ENCODE measurements at regions not wholly inside any gene's neighbourhood (a gene's known extent, or its start where the extent isn't known, plus 50 kb on each side); places are given as distances from the start of the nearest gene placed in this dataset.

DNA sequence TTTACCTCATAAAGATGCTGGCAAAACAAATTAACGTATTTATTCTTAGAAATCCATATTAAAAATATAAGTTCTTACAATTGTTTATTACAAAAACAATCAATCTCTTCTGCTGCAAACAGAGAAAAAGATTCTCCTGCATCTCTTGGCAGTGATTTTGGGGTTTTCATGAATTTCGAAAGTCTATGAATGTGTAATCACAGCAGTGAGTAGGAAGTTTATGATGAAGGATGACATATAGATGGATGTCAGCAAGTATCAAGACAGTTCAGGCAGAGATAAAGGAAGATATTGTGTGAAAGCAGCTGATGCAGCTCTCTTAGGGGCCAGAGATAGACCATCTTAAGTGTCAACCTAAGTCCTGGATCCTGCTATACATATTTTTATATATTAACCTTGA lies 196.9 kb upstream of the BANK1 start:
- DNase-seq (ENCODE audit: low spot score) = no peak

DNA sequence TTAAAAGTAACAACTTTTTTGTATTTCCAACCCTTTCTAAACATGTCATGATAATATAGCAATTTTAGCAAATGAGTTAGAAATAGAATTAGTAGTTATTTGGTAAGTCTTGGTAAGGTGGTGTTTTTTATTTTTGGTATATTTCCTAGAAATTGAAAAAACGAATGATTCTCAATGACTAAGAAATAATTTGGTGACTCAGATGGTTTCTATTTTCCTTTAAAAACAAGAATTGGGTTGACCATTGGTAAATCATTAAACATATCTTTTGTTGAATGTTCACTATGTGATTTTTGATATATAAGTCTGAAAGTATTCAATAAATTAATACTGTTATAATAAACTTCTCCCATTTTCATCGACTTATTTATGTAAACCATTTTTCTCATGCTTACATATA lies 206.2 kb upstream of the BANK1 start:
- DNase-seq (ENCODE audit: low spot score) = peak; percentile 22

DNA sequence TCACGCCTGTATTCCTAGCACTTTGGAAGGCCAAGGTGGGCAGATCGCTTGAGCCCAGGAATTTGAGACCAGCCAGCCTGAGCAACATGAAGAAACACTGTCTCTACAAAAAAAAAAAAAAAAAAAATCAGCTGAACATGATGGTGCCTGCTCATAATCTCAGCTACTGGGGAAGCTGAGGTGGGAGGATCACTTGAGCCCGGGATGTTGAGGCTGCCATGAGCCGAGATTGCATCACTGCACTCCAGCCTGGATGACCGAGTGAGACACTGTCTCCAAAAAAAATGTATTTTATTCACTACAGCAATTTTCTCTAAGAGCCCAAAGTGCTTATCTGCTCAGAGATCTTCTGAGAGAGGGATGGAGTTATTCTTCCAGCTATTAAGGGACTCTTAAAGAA lies 215.8 kb upstream of the PPP3CA start:
- no peak for DNase-seq (ENCODE audit: low spot score)

DNA sequence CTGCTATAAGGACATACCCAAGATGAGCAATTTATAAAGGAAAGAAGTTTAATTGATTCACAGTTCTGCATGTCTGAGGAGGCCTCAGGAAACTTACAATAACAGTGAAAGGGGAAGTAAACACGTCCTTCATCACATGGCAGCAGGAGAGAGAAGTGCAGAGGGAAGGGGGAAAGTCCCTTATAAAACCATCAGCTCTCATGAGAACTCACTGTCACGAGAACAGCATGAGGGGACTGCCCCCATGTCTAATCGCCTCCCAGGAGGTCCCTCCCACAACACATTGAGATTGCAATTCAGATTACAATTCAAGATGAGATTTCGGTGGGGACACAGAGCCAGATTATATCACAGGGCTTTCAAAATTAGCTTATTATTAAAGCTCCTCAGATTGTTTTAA lies 209.5 kb upstream of the PPP3CA start:
- no peak for DNase-seq (ENCODE audit: low spot score)

DNA sequence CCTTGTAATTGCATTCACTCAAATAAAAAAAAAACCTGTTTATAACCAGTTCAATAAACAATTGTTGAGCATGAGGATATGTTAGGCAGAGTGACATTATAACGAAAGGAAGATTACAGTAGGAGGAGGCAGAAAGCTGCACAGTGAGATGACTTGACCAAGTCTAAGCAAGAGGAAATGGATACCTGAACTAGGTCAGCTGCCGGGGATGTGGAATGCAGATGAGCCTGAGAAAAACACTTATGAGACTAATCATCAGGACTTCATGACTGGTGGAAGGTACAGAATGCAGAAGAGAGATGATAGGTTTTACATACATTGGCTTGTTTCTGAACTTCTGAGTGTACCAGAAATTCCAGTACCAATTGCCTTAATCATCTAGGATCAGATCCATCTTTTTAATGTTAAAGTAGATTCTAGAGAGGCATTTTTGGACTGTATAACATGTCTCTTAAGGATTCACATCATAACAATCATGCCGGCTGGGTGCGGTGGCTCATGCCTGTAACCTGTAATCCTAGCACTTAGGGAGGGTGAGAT lies 208.1 kb upstream of the PPP3CA start:
- peak; percentile 58 for DNase-seq (ENCODE audit: low spot score)

DNA sequence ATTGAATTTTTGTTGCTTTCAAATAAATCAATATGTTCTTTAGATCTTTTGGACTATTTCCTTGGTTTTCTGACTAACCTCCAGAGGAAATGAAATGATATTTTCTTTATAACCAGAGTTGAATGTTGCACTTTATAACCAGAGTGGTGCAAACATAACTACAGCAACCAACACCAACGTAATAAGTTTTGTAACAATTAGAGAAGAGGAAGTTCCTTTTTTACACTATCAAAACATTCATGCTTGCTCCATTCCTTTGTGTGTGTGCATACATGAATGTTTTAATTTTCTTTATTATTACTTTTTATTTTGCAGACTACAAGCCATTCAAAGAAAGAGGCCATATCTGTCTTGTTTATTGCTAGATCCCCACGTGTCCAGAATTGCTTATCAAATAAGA lies 193.0 kb upstream of the PPP3CA start:
- no peak for DNase-seq (ENCODE audit: low spot score)

DNA sequence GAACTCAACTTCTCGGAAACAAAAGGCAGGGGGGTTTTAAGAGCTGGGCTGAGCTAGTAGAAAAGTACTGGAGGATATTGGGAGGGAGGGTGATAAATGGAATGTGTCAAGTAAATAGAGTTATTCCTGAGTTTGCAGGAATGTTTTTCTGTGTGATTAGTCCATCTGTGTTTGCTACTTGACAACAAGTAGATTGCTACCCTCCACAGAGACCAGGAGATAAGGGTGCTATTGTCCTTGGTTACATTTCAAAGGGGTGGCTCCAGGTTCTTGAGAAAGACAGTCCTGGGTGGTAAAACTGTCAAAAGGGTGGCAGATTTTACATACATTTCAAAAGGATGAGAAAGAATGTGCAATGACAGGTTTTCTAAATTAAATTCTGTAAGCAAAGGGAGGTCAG lies 181.2 kb upstream of the PPP3CA start:
- DNase-seq (ENCODE audit: low spot score) = no peak

DNA sequence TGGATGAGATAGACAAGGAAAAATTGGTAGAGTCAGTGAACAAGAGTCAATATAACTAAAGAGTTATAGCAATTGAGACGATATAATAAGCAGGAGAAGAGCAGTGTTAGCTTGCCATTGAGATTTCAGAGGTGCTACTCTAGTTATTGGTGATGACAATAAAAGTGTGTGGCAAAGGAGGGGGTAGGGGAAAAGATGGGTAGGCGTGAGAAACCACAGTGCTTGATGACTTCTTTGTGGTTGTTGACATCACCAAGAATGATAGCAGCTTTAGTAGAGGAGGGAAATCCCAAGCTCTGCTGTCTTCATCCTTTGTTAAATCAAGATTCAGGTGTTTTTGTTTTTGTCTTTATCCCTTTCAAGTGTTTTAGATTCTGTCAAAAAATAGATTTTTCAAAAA lies 179.9 kb upstream of the PPP3CA start:
- peak; percentile 50 for DNase-seq (ENCODE audit: low spot score)

DNA sequence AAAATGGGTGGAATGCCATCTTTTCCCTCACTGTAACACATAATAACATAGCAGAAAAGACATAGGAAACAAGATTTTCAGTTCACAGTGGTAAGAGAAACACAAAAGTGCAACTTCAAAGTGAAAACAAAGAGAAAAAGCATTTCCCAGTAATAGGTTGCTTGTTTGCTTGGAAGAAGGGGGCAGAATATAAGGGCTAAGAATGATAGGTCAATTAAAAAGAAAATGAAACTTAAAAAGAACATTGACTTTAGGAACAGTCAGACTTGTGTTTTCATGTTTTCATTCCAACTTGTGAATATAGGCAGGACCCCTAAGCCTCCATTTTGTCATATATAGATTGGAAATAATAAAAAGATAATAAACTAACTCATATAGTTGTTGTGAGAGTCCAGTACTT lies 168.2 kb upstream of the PPP3CA start:
- DNase-seq (ENCODE audit: low spot score) = no peak

DNA sequence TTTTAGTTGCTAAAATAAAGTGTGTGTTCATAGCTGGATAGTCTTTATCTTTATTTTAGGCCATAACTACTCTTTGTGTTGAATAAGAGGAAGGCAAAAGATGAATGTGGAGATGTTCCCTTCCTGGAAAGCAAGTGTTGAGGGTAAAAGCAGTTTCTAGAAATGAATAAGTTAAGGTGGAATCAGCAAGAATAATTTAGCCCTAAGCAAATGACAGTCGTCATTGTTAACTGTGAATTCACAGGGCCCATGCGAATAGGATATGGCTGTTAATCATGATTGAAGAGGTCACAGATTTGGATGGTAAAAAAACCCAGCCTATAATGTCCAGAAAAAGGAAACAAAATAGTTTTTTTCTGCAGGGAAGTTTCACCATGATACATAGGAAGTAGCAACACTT lies 167.8 kb upstream of the PPP3CA start:
- DNase-seq (ENCODE audit: low spot score) = no peak

DNA sequence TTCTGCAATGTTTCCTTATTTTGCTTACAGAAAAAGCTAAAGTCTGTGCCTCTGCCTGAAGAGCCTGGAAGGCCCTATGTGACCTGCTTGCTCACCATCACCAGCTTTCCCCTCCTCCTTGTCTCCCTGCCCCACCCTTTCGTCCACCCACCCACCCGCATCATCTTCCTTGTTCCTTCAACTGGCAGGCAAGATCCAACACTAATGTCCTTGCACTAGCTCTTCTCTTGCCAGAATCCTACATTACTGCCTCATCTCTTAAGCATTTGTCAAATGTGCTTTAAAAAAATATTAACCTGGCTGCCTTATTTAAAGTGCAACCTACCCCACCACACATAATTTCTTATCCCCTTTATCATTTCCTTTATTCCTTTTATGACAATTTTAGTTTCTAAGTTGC lies 165.1 kb upstream of the PPP3CA start:
- DNase-seq (ENCODE audit: low spot score) = peak; percentile 51

DNA sequence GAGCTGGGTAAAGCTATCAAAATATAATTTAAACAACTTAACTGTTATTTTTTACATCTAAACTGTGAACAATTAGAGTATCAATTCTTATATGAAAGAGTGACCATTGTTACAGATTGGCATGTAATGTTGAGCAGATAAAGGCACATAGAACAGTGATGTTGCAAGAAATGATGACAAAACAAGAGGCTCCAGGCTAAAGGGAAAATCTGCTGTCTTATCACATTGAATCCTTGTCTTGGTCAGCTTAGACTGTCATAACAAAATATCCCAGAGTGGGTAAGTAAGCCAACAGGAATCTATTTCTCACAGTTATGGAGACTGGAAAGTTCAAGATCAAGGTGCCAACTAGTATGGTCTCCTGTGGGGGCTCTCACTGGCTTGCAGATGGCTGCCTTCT lies 154.1 kb upstream of the PPP3CA start:
- DNase-seq (ENCODE audit: low spot score) = no peak

DNA sequence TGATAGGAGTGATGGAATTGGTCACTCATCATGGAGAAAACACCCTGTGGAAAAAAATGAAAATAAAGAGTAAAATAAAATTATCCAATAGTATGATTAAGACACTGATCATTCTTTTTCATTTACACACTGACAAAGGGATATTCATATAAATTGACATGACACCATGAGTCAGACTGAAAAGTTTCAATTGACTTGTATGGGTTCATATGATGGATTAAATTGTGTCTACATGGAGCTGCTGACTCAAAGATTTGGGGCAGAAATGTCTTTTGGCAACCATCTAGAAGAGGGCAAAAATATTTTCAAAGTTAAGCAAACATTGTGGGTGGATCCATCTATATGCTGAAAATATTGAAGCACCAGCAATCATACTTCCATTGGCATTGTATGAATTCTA lies 153.4 kb upstream of the PPP3CA start:
- DNase-seq (ENCODE audit: low spot score) = no peak

DNA sequence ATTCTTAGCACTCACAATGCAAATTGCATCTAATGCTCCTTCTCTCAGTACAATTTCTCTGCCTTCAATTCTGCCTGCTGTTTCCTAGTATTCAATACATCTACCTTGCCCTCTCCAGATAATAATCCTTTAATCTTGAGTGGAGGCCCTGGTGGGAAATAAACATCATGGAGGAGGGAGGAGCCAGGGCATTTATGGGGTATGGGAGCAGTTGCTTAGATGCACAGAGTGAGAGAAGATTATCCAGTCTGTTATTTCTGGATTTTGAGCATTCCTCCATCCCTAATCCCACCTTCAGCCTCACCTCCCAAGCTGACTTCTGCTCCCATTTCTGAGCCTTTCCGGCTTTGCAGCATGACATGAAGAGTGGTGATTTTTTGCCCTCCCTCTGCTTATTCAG lies 127.9 kb upstream of the PPP3CA start:
- no peak for DNase-seq (ENCODE audit: low spot score)

DNA sequence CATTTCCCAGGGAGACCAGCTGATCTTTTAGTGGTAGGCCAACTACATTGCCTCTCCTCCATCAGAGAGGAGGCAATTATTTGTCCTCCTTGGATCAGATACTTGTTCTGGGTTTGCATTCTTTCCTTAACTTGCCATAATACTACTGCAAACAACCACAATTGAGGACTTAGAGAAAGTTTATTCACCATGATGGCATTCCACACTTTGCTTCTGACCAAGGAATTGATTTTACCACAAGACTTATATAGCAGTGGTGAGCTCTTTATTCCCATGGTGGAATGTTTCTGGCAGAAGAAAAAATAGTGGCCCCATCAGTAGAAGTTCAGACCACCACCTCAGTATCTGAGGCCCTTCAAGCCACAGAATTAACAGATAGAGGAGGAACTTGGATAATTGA lies 123.9 kb upstream of the PPP3CA start:
- no peak for DNase-seq (ENCODE audit: low spot score)

DNA sequence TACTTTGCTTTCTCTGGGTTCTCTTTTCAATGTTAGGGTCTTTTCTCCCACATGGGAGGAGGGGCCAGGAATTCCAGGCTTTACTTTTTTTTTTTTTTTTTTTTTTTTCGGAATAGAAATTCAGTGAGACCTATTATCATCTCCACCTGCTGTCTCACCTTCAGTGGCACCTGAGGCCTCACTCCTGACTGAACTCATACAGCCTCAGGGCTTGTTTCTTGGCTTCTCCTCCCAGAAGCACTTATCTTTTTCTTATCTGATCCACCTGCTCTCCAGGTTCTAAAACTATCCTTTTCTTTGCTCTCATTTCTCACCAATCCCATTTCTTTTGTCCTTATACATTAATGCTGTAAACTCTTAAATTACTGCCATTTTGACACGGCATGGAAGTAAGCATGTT lies 117.3 kb upstream of the PPP3CA start:
- DNase-seq (ENCODE audit: low spot score) = no peak

DNA sequence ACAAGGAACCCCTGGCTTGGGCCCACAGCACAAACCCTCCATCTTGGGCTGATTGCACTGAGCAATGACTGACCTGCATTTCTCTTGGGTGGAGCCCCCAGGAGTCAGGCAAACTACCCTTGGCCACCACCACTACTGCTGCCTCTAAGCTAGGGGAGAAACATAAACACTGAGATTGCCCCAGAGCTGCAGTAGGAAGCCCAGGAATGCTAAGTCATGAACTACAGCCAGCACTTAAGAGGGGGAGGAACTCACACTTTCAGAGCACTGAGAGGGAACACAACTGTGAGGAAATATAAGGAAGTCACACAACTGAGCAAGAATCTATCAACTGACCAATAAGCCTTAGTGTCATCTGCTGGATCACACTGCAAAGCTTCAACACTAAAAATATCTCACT lies 111.6 kb upstream of the PPP3CA start:
- no peak for DNase-seq (ENCODE audit: low spot score)

DNA sequence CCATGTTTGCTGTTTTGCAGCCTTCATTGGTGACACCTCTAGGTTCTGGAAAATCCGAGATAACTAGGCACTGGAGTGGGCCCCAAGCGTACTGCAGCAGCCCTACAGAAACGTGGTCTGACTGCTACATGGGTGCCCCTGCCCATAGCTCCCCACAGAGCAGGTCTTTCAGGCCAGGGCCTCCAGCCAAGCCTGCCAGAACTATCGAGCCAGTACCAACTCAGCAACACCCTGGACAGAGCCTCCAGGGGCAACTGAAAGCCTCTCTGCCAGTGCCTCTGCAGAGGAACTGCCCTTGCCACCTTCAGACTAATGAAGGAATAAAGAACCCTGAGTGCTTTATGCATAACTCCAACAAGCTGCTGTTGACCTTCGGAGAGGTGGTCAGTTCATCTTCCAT lies 111.1 kb upstream of the PPP3CA start:
- DNase-seq (ENCODE audit: low spot score) = no peak

DNA sequence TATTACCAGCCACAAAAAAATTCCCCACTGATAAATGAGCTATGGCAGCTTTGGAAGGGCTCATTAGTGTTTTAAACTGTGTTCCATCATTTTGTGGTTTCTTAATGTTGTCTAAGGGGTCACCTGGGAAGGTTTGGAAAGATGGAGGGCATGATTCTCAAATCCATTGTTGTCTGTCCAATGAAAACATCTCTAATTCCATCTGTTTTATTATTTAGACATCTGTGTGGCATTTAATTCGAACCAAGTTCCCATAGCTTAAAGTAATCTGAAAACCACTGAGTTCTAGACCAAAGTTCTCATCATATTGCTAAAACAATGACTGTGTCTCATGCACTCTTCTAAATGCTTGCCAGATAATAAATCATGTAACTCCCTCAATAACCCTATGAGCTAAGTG lies 103.8 kb upstream of the PPP3CA start:
- no peak for DNase-seq (ENCODE audit: low spot score)

DNA sequence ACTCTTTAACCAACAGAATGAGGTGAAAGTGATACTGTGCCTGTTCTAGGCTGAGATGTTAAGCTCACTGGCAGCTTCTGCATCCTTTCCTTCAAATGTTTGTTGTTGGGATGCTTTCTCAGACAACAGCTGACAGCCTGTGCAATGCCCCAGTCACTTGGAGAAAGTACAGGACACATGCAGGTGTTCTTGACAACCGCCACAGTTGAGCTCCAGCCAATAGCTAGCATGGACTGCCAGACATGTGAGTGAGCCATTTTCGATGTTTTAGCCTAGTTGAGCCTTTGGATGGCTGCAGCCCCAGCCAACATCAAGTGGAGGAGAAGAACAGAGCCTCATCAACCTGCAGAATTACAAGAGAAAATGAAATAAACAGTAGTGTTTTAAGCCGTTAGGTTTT lies 94.1 kb upstream of the PPP3CA start:
- no peak for DNase-seq (ENCODE audit: low spot score)

DNA sequence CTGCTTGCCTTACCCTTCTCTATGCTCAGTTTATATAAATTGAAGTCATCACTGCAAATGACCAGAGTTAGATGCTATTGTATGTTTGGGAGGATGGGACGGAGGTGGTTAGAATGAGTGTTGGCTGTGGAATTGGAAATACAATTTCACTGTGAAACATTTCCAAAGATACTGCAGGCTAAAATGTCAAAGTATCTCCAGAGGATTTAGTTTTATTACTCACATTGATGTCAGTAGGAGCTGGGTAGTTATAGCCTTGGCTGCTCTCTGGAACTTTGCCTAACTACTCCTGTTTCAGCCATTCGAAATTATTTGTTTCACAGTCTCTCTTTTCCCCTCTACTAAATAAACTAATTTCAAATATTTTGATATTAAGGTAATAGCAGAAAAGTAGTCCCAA lies 92.6 kb upstream of the PPP3CA start:
- DNase-seq (ENCODE audit: low spot score) = no peak

DNA sequence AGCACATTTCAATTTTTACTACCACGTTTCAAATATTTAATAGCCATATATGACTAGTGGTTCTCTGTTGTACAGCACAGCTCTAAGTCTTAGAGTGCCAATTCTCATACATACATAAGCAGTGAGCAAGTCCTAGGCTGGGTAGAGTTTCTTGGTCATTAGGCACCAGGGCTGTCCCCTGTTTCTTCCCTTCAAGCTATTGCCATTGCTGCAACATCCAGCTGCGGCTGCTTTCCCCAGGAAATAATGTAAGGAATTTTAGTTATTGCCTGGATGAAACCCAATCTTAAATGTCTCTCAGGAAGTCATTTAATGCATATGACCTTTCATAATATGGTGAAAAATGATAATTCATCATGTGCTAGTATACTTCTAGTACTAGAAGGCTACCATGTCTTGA lies 74.1 kb upstream of the PPP3CA start:
- no peak for DNase-seq (ENCODE audit: low spot score)

DNA sequence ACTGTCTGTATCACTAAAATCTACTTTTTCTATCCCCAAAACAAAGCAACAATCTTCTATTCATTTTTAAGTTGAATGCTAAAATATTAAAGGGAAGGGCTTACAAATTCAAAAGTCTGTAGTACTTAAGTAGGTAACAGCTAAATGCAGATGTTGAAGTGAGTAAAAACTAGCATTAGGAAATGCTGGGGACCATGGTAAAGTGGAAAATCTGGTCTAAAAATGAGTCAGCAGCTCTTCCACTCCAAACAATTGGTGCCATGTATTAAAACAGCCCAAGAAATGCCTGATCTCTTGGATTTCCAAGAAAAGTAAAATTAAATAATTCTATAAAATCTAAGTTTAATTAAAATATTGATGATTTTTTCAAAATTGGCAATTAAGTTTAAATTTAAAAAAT lies 73.3 kb upstream of the PPP3CA start:
- no peak for DNase-seq (ENCODE audit: low spot score)

DNA sequence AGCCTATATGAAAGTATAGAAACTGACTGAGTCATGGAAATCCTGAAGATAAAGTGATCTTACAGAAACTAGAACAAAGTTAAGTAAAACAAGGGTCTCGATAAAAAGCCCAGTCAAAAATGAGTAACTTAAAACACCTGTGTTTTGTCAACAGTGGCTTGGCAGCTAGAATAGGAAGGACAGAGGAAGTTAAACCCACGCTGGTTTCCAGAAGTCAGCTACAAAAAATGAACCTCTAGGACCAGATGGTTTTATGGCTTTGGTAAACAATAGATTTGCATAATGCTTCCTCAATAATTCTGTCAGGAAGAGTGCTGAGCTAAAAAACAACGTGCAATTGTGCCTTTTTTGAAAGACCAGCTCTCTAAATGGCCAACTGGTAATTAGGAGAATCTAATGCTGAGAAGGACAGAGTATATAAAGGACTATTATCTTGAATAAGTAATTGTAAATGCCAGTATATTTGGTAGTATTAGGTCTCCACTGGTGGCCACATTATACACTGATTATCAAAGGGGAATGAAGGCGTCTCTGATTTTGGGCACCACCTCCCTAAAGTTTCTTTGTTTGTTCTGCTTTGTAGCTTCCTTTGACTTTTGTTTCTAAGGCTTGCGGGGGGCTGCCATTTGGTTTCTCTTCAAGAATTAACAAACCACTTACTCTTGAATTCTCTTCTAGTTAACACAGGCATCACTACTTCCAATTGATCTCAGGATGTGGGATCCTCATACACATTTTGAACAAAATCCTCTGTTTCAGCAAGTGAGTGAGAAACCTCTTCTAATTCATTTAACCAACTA lies 72.2 kb upstream of the PPP3CA start:
- no peak for DNase-seq (ENCODE audit: low spot score)
